ENCODE measurements at regions not wholly inside any gene's neighbourhood (a gene's known extent, or its start where the extent isn't known, plus 50 kb on each side); places are given as distances from the start of the nearest gene placed in this dataset.

- Histone ChIP-seq H3K27me3 (ENCODE audit: insufficient read depth, low read length) (no peaks in the 10 kb centered on the region), H3K9me3 (ENCODE audit: low read length) (no peaks in the 10 kb centered on the region), H3K27ac (ENCODE audit: low read depth, low read length, poor library complexity, severe bottlenecking) (no peak overlapping the region), H3K9me2 (ENCODE audit: low read depth, low read length) (no peaks in the 10 kb centered on the region), H3K4me2 (ENCODE audit: low read length) (no peak overlapping the region), H3F3A (ENCODE audit: insufficient read depth, low read length) (no peaks in the 10 kb centered on the region), H3K4me1 (ENCODE audit: insufficient read depth, low read length, severe bottlenecking) (no peaks in the 10 kb centered on the region), H3K36me3 (ENCODE audit: insufficient read depth, low read length) (no peaks in the 10 kb centered on the region), H2AFZ (ENCODE audit: low read length) (no peak overlapping the region), H3K4me3 (ENCODE audit: low read depth, low read length, poor library complexity, severe bottlenecking) (no peak overlapping the region), H3K79me2 (ENCODE audit: insufficient read depth, low read length) (no peaks in the 10 kb centered on the region), H3K9ac (ENCODE audit: low read length) (no peak overlapping the region), H4K20me1 (ENCODE audit: insufficient read depth, low read length) (no peaks in the 10 kb centered on the region)
- TF ChIP-seq EZH2 (IDR thresholded peaks at IDR 0.05; ENCODE audit: borderline replicate concordance, low read length) (no peak), CTCF (IDR thresholded peaks at IDR 0.05; ENCODE audit: low read length) (no peak)
Measured at GRCh38 chr14:85319998-85320630, 209.8 kb upstream of the FLRT2 start.

GRCh38 chr14:85325134-85326017, 204.6 kb upstream of the FLRT2 start:
- H3K4me2 ChIP-seq (ENCODE audit: low read length): no peak overlapping the region
- H3K79me2 ChIP-seq (ENCODE audit: insufficient read depth, low read length): no peaks in the 10 kb centered on the region
- no peak overlapping the region for H3K27ac ChIP-seq (ENCODE audit: low read depth, low read length, poor library complexity, severe bottlenecking)
- no peak overlapping the region for H3K4me3 ChIP-seq (ENCODE audit: low read depth, low read length, poor library complexity, severe bottlenecking)
- H3K27me3 ChIP-seq (ENCODE audit: insufficient read depth, low read length): no peaks in the 10 kb centered on the region
- no peak overlapping the region for H2AFZ ChIP-seq (ENCODE audit: low read length)
- TF ChIP-seq EZH2 (IDR thresholded peaks at IDR 0.05; ENCODE audit: borderline replicate concordance, low read length) (no peak), CTCF (IDR thresholded peaks at IDR 0.05; ENCODE audit: low read length) (no peak)
- no peaks in the 10 kb centered on the region for H3K36me3 ChIP-seq (ENCODE audit: insufficient read depth, low read length)
- no peaks in the 10 kb centered on the region for H3K9me3 ChIP-seq (ENCODE audit: low read length)
- H3K9me2 ChIP-seq (ENCODE audit: low read depth, low read length): no peaks in the 10 kb centered on the region
- H3F3A ChIP-seq (ENCODE audit: insufficient read depth, low read length): no peaks in the 10 kb centered on the region
- no peak overlapping the region for H3K9ac ChIP-seq (ENCODE audit: low read length)
- H4K20me1 ChIP-seq (ENCODE audit: insufficient read depth, low read length): no peaks in the 10 kb centered on the region
- no peaks in the 10 kb centered on the region for H3K4me1 ChIP-seq (ENCODE audit: insufficient read depth, low read length, severe bottlenecking)

GRCh38 chr14:85332401-85332800, 197.5 kb upstream of the FLRT2 start:
- Histone ChIP-seq H3F3A (ENCODE audit: insufficient read depth, low read length) (no peaks in the 10 kb centered on the region), H3K9ac (ENCODE audit: low read length) (no peak overlapping the region), H3K4me3 (ENCODE audit: low read depth, low read length, poor library complexity, severe bottlenecking) (no peak overlapping the region), H3K9me2 (ENCODE audit: low read depth, low read length) (no peaks in the 10 kb centered on the region), H3K4me2 (ENCODE audit: low read length) (no peak overlapping the region), H2AFZ (ENCODE audit: low read length) (no peak overlapping the region), H3K9me3 (ENCODE audit: low read length) (no peaks in the 10 kb centered on the region), H3K79me2 (ENCODE audit: insufficient read depth, low read length) (no peaks in the 10 kb centered on the region), H3K27ac (ENCODE audit: low read depth, low read length, poor library complexity, severe bottlenecking) (no peak overlapping the region), H3K4me1 (ENCODE audit: insufficient read depth, low read length, severe bottlenecking) (no peaks in the 10 kb centered on the region), H3K27me3 (ENCODE audit: insufficient read depth, low read length) (no peaks in the 10 kb centered on the region), H3K36me3 (ENCODE audit: insufficient read depth, low read length) (no peaks in the 10 kb centered on the region), H4K20me1 (ENCODE audit: insufficient read depth, low read length) (no peaks in the 10 kb centered on the region)
- TF ChIP-seq CTCF (IDR thresholded peaks at IDR 0.05; ENCODE audit: low read length): no peak
- no peak for TF ChIP-seq EZH2 (IDR thresholded peaks at IDR 0.05; ENCODE audit: borderline replicate concordance, low read length)
